Muscle of back (tissue), 3 donors: ENCODE measurements at regions not wholly inside any gene's neighbourhood (a gene's known extent, or its start where the extent isn't known, plus 50 kb on each side); places are given as distances from the start of the nearest gene placed in this dataset.
"Not testable (repeated sequence)": the region's sequence is repeated elsewhere in the genome, so short reads cannot be mapped to it uniquely, and the experiment has no call there.

Experiments
- DNase-seq, 3 donors: peaks; one replicate each; pipeline versions ENCODE4 v3.0.0 to v3.0.0-alpha.2; 2013

DNA sequence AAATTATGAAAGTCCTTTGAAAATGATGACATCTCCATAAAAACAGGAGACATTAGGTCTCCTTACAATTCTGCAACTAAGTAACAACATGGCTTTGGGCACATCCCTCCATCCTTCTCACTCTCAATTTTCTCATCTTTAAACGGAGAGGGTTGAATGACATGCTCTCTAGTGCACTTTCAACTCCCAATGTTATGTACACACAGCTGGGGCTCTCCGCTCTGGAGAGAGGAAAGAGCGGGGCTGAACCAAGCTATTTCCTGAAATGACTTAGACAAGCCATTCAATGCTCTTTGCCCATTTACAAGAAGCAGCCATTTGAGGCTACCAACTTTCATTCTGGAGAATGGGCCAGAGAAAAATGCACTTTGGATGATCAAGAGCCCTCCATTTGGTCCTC, 144.2 kb upstream of the BNIP2 start:
- no peak for DNase-seq

DNA sequence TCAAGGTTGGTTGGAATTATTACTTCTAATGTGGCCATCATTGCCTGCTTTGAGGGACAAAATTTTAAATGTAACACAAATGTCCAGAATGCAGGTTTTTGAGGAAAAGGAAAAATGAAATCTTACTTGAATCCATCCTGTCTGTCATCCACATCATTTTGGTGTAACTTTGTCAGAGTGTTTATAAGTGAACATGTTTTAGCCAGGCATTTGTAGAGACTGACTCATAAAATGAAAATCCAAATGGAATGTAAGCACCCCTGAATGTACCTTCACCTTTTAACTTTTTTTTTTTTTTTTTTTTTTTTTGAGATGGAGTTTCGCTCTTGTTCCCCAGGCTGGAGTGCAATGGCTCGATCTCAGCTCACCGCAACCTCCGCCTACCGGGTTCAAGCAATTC, 141.8 kb upstream of the BNIP2 start:
- no peak for DNase-seq

DNA sequence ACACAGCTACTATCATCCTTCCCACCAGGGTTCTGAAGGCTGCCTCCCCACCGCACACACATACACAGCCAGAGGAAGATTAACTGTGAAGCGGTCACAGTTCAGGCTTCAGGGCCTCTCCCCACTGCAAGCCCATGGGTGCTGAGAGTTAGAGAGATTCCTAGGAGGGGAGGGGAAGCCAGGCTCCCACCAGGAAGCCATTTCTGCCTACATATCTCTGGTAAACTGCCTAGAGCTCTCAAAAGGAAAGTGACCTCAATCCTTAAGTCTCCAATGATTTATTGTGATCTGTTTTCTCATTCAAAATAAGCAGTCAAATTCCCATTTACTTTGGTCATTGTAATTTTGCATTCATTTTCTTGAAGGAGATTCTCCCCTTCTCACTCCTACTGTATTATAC, 141.0 kb upstream of the BNIP2 start:
- DNase-seq, result no peak

DNA sequence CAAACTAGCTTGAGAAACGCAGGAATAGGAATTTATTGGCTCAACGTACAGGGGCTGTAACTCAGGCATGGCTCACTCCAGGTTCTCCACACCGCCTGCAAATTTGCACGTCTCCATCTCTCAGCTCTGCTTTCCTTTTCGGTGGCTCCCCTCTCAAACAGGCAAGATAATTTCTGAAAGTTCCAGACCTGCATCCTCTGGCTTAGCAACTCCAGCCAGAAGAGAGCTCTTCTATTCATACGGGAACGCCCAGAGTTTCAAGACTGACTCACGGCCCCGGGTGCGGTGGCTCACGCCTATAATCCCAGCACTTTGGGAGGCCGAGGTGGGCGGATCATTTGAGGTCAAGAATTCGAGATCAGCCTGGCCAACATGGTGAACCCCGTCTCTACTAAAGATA, 139.7 kb upstream of the BNIP2 start:
- no peak for DNase-seq

- no peak for DNase-seq
These were observed 139.1 kb upstream of the BNIP2 start for GRCh38 chr15:59828263-59828662.

DNA sequence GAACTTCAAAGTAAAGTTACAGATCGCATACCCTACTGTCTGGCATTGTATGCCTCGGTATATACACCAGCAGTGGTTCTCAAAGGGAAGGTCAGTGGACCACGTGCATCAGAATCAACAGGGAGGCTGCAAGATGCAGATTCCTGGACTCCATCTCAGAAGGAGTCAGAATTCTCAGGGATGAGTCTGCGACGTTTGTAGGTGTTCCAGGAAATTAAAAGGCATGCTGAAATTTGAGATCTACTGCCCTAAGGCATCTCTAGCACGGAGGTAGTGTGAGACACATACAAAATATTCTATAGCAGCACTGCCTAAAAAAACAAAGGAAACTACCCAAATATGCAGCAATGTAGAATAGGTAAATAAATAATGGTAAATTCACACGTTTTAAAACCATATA, 136.8 kb upstream of the BNIP2 start:
- DNase-seq, result no peak

GRCh38 chr15:59821286-59821685, 132.2 kb upstream of the BNIP2 start:
- DNase-seq, result peak in 2 of 3 donors; percentile 2 to 31

GRCh38 chr15:59819092-59819491, 130.0 kb upstream of the BNIP2 start:
- peak in 1 of 3 donors; percentile 9 for DNase-seq

GRCh38 chr15:59818336-59818735, 129.2 kb upstream of the BNIP2 start:
- no peak for DNase-seq

- DNase-seq, result no peak
These were observed 128.7 kb upstream of the BNIP2 start for GRCh38 chr15:59817834-59818233.

DNA sequence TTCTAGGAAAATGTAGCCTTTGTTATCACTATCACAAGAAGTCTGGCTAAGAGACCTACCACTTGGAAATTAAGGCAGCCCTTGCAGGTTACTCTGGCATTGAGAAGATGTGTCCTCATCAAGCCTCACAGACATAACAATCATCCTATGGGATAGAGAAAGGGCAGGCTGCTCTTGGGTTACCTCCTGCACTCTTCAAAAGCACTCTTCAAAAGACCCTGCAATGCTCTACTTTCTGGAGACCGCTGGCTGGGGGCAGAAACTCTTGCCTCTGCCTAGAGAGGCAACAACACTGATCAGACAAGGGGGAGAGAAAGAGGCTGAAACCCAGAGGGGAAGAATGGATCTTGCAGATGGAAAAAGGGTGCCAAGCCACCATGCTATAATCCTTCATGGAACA, 127.9 kb upstream of the BNIP2 start:
- no peak for DNase-seq

DNA sequence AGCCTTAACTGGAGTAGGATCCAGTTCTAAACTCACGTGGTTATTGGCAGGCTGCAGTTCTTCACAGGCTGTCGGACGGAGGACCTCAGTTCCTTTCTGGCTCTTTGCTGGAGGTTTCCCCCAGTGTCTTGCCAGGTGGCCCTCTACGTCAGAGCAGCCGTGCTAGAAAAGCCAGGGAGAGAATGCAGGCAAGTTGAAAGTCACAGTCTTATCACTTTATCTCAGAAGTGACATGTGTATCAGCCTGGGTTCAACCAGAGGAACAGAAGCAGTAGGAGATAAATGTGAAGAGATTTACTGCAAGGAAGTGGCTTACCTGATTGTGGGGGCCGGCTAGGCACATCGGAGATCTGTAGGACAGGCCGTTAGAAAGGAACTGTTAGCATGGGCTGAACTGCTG, 125.3 kb upstream of the BNIP2 start:
- no peak for DNase-seq

DNA sequence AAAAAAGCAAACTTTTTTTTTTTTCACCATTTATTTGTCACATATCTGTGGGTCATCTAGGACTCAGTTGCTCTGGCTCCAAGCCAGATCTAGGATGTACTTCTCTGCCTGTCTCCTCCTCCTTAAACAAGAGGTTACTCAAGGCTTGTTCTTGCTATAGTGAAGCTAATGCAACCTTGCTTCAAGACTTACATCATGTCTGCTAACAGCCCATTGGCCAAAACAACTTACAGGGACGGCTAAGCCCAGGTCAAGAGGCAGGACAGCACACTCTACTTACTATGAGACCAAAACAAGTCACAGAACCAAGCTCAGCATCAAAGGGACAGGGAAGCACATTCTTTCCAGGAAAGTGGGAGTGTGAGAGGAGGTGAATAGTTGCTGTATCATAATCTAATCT, 123.8 kb upstream of the BNIP2 start:
- no peak for DNase-seq

GRCh38 chr15:59812250-59812870, 123.2 kb upstream of the BNIP2 start:
- no peak for DNase-seq

DNA sequence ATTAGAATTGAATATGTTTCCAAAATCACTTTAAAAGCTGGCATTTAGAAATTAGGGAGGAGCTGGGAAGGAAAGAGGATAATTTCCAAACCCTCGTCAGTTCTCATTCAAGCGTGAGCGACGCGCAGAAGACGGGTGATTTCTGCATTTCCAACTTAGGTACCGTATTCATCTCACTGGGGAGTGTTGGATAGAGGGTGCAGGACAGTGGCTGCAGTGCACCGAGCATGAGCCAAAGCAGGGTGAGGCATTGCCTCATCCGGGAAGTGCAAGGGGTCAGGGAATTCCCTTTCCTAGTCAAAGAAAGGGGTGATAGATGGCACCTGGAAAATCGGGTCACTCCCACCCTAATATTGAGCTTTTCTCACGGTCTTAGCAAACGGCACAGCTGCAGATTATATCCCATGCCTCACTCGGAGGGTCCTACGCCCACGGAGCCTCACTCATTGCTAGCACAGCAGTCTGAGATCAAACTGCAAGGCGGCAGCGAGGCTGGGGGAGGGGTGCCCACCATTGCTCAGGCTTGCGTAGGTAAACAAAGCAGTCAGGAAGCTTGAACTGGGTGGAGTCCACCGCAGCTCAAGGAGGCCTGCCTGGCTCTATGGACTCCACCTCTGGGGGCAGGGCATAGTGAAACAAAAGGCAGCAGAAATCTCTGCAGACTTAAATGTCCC, 114.3 kb upstream of the BNIP2 start:
- not testable (repeated sequence) for DNase-seq

DNA sequence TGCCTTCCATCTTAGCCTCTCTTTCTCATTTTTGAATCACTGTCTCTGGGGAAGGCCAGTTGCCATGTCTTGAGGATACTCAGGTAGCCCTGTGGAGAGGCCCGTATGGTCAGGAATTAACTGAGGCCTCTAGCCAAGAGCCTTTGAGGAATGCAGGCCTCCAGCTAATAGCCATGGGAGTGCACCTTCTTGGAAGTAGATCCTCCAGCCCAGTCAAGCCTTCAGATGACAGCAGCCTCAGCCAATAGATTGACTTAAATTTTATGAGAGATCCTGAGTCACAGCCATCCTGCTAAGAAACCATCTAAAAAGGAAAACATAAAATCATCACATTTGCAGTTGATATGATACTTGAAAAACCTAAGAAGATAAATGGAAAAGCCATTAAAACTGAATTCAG, 112.5 kb upstream of the BNIP2 start:
- no peak for DNase-seq

- DNase-seq, result no peak
These were observed 109.4 kb upstream of the BNIP2 start for GRCh38 chr15:59798605-59798917.

- no peak for DNase-seq
These were observed 108.9 kb upstream of the BNIP2 start for GRCh38 chr15:59797756-59798604.

GRCh38 chr15:59794229-59794886, 105.2 kb upstream of the BNIP2 start:
- no peak for DNase-seq

GRCh38 chr15:59792359-59792758, 103.2 kb upstream of the BNIP2 start:
- DNase-seq, result no peak

- peak in 1 of 3 donors; percentile 50 for DNase-seq
These were observed 102.6 kb upstream of the BNIP2 start for GRCh38 chr15:59791755-59792154.

- DNase-seq, result no peak
These were observed 102.0 kb upstream of the BNIP2 start for GRCh38 chr15:59791079-59791478.

- DNase-seq, result not testable (repeated sequence)
These were observed 97.3 kb upstream of the BNIP2 start for GRCh38 chr15:59786466-59786865.
